WTC11 (cell line): ENCODE measurements at regions not wholly inside any gene's neighbourhood (a gene's known extent, or its start where the extent isn't known, plus 50 kb on each side); places are given as distances from the start of the nearest gene placed in this dataset.

Source experiments
- CREM ChIP-seq: sonication (generic); formaldehyde crosslinking; IDR thresholded peaks from 2 replicates; pipeline ENCODE4 v1.8.1; 2022; ENCODE audit warnings: mild to moderate bottlenecking, missing genetic modification reagents, moderate library complexity
- CTCF ChIP-seq: fragments of 200-600 bp; IDR thresholded peaks from 2 replicates; pipeline ENCODE4 v1.8.0; 2022; ENCODE audit warnings: antibody characterized with exemption

DNA sequence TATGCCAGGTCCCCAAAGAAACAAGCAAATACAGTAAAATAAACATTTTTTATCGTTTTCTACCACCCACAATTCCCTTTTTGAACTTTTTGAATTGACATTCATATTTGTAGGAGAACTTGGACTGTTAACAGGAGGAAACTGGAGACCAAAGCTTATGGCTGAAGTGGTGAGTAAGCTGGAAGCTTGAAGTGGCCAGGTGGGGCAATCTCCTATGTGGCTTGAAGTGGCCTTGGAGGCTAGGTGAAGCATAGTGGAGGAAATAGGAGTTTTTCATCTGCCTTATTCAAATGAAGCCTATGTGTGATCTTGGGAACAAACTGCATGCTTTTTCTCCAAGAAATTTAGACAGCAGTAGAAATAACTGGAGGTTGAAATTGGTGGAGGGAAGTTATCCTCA is 962.9 kb upstream of the FANCL start:
- TF ChIP-seq CTCF (no peak), CREM (CRISPR knock-in tag) (no peak)
